ENCODE measurements at regions not wholly inside any gene's neighbourhood (a gene's known extent, or its start where the extent isn't known, plus 50 kb on each side); places are given as distances from the start of the nearest gene placed in this dataset.

- Histone ChIP-seq H3K4me3 (ENCODE audit: low read length in 2 of 2) (no peak overlapping the region), H3K36me3 (ENCODE audit: control insufficient read depth in 1 of 2, insufficient read depth in 2 of 2, low read length in 1 of 2) (no peaks in the 10 kb centered on the region), H3K27ac (ENCODE audit: low read depth in 1 of 2, low read length in 2 of 2) (no peak overlapping the region), H3K27me3 (ENCODE audit: control insufficient read depth in 1 of 2, insufficient read depth in 2 of 2, low read length in 1 of 2) (no peaks in the 10 kb centered on the region), H3K4me1 (ENCODE audit: control insufficient read depth in 1 of 2, insufficient read depth in 2 of 2, low read length in 2 of 2) (no peaks in the 10 kb centered on the region), H3K9me3 (ENCODE audit: control insufficient read depth, low read length) (no peaks in the 10 kb centered on the region)
- no peak for DNase-seq
- ATAC-seq (ENCODE audit: low FRiP score) = no peak
- intact Hi-C loops (cut with DNase I) = no loop called here
- WGBS, 2 donors = 73 to 76% methylated on average over 4 of the region's 4 CpGs
Measured at GRCh38 chr5:61800450-61800849, 468.4 kb downstream of the ZSWIM6 start.

GRCh38 chr5:61801174-61801573 lies 469.1 kb downstream of the ZSWIM6 start:
- Histone ChIP-seq H3K27me3 (ENCODE audit: control insufficient read depth in 1 of 2, insufficient read depth in 2 of 2, low read length in 1 of 2) (no peaks in the 10 kb centered on the region), H3K27ac (ENCODE audit: low read depth in 1 of 2, low read length in 2 of 2) (no peak overlapping the region), H3K4me1 (ENCODE audit: control insufficient read depth in 1 of 2, insufficient read depth in 2 of 2, low read length in 2 of 2) (no peaks in the 10 kb centered on the region), H3K9me3 (ENCODE audit: control insufficient read depth, low read length) (no peaks in the 10 kb centered on the region), H3K36me3 (ENCODE audit: control insufficient read depth in 1 of 2, insufficient read depth in 2 of 2, low read length in 1 of 2) (no peaks in the 10 kb centered on the region), H3K4me3 (ENCODE audit: low read length in 2 of 2) (no peak overlapping the region)
- 63 to 65% methylated on average over 4 of the region's 4 CpGs for WGBS, 2 donors
- ATAC-seq (ENCODE audit: low FRiP score) (no peak), DNase-seq (no peak)
- intact Hi-C loops (cut with DNase I) = no loop called here

DNA sequence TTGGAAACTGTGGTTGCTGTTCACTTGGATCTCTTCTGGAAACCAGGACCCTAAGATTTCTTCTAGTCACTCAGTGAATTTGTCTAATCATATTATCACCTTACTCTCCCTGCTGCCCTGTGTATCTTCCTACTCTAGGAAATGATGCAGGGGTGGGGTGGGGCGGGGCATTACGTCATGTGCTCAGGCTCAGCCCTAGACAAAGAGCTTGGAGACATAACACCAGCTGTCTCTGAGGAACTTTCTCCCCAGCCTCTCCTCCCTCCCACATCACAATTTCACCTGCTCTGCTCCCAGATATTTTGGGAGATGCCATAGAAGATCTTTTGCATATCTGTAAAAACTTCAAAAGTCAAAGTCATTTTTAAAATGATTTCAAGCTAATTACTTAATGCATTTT lies 470.4 kb downstream of the ZSWIM6 start:
- H3K4me3 ChIP-seq (ENCODE audit: low read length in 2 of 2) = no peak overlapping the region
- 65 to 75% methylated on average over 2 of the region's 2 CpGs for WGBS, 2 donors
- no peaks in the 10 kb centered on the region for H3K27me3 ChIP-seq (ENCODE audit: control insufficient read depth in 1 of 2, insufficient read depth in 2 of 2, low read length in 1 of 2)
- H3K4me1 ChIP-seq (ENCODE audit: control insufficient read depth in 1 of 2, insufficient read depth in 2 of 2, low read length in 2 of 2) = no peaks in the 10 kb centered on the region
- DNase-seq (no peak), ATAC-seq (ENCODE audit: low FRiP score) (no peak)
- H3K9me3 ChIP-seq (ENCODE audit: control insufficient read depth, low read length) = no peaks in the 10 kb centered on the region
- no peak overlapping the region for H3K27ac ChIP-seq (ENCODE audit: low read depth in 1 of 2, low read length in 2 of 2)
- intact Hi-C loops (cut with DNase I) = no loop called here
- no peaks in the 10 kb centered on the region for H3K36me3 ChIP-seq (ENCODE audit: control insufficient read depth in 1 of 2, insufficient read depth in 2 of 2, low read length in 1 of 2)

GRCh38 chr5:61805101-61805500 lies 473.0 kb downstream of the ZSWIM6 start:
- H3K27me3 ChIP-seq (ENCODE audit: control insufficient read depth in 1 of 2, insufficient read depth in 2 of 2, low read length in 1 of 2) = no peaks in the 10 kb centered on the region
- no peak overlapping the region for H3K4me3 ChIP-seq (ENCODE audit: low read length in 2 of 2)
- intact Hi-C loops (cut with DNase I) = no loop called here
- ATAC-seq (ENCODE audit: low FRiP score) (no peak), DNase-seq (no peak)
- H3K36me3 ChIP-seq (ENCODE audit: control insufficient read depth in 1 of 2, insufficient read depth in 2 of 2, low read length in 1 of 2) = no peaks in the 10 kb centered on the region
- 42 to 52% methylated on average over 5 of the region's 5 CpGs for WGBS, 2 donors
- H3K9me3 ChIP-seq (ENCODE audit: control insufficient read depth, low read length) = no peaks in the 10 kb centered on the region
- H3K4me1 ChIP-seq (ENCODE audit: control insufficient read depth in 1 of 2, insufficient read depth in 2 of 2, low read length in 2 of 2) = peaks cover 0 to 1% of the 10 kb centered on the region in 2 donors
- H3K27ac ChIP-seq (ENCODE audit: low read depth in 1 of 2, low read length in 2 of 2) = no peak overlapping the region

- H3K27ac ChIP-seq (ENCODE audit: low read depth in 1 of 2, low read length in 2 of 2) = no peak overlapping the region
- peaks cover 0 to 1% of the 10 kb centered on the region in 2 donors for H3K4me1 ChIP-seq (ENCODE audit: control insufficient read depth in 1 of 2, insufficient read depth in 2 of 2, low read length in 2 of 2)
- no peaks in the 10 kb centered on the region for H3K36me3 ChIP-seq (ENCODE audit: control insufficient read depth in 1 of 2, insufficient read depth in 2 of 2, low read length in 1 of 2)
- DNase-seq (no peak), ATAC-seq (ENCODE audit: low FRiP score) (no peak)
- intact Hi-C loops (cut with DNase I) = no loop called here
- H3K9me3 ChIP-seq (ENCODE audit: control insufficient read depth, low read length) = no peaks in the 10 kb centered on the region
- 68 to 73% methylated on average over 3 of the region's 3 CpGs for WGBS, 2 donors
- H3K27me3 ChIP-seq (ENCODE audit: control insufficient read depth in 1 of 2, insufficient read depth in 2 of 2, low read length in 1 of 2) = no peaks in the 10 kb centered on the region
- H3K4me3 ChIP-seq (ENCODE audit: low read length in 2 of 2) = no peak overlapping the region
Measured at GRCh38 chr5:61806491-61807020, 474.5 kb downstream of the ZSWIM6 start.

DNA sequence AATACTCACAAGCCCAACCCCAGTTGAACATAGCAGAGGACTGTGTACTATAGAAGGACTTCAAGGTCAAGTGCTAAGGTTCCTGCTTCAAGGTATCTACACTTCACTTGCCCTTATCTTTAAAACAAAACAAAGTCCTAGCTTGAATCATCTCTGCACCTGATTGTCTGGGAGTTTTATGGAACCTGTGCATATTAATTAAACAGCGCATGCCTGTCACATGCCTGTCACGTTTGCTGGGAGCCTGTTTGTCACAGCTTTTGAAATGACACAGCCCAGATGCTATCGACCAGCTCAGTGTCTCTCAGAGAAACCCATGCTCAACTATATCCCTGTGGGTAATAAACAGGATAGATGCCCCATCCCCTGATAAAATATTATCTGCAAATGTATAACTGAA lies 476.0 kb downstream of the ZSWIM6 start:
- H3K9me3 ChIP-seq (ENCODE audit: control insufficient read depth, low read length) = no peaks in the 10 kb centered on the region
- no peak overlapping the region for H3K4me3 ChIP-seq (ENCODE audit: low read length in 2 of 2)
- H3K36me3 ChIP-seq (ENCODE audit: control insufficient read depth in 1 of 2, insufficient read depth in 2 of 2, low read length in 1 of 2) = no peaks in the 10 kb centered on the region
- WGBS, 2 donors = 70 to 83% methylated on average over 3 of the region's 3 CpGs
- peaks cover 0 to 1% of the 10 kb centered on the region in 2 donors for H3K4me1 ChIP-seq (ENCODE audit: control insufficient read depth in 1 of 2, insufficient read depth in 2 of 2, low read length in 2 of 2)
- DNase-seq (no peak), ATAC-seq (ENCODE audit: low FRiP score) (no peak)
- no peaks in the 10 kb centered on the region for H3K27me3 ChIP-seq (ENCODE audit: control insufficient read depth in 1 of 2, insufficient read depth in 2 of 2, low read length in 1 of 2)
- intact Hi-C loops (cut with DNase I) = no loop called here
- H3K27ac ChIP-seq (ENCODE audit: low read depth in 1 of 2, low read length in 2 of 2) = no peak overlapping the region

GRCh38 chr5:61808909-61809308 lies 476.9 kb downstream of the ZSWIM6 start:
- H3K4me3 ChIP-seq (ENCODE audit: low read length in 2 of 2) = no peak overlapping the region
- H3K9me3 ChIP-seq (ENCODE audit: control insufficient read depth, low read length) = no peaks in the 10 kb centered on the region
- DNase-seq (no peak), ATAC-seq (ENCODE audit: low FRiP score) (no peak)
- 89% methylated on average over 9 of the region's 9 CpGs for WGBS, 2 donors
- no peaks in the 10 kb centered on the region for H3K27me3 ChIP-seq (ENCODE audit: control insufficient read depth in 1 of 2, insufficient read depth in 2 of 2, low read length in 1 of 2)
- no peaks in the 10 kb centered on the region for H3K36me3 ChIP-seq (ENCODE audit: control insufficient read depth in 1 of 2, insufficient read depth in 2 of 2, low read length in 1 of 2)
- intact Hi-C loops (cut with DNase I) = no loop called here
- H3K4me1 ChIP-seq (ENCODE audit: control insufficient read depth in 1 of 2, insufficient read depth in 2 of 2, low read length in 2 of 2) = peaks cover 0 to 1% of the 10 kb centered on the region in 2 donors
- no peak overlapping the region for H3K27ac ChIP-seq (ENCODE audit: low read depth in 1 of 2, low read length in 2 of 2)

GRCh38 chr5:61809651-61810050 lies 477.6 kb downstream of the ZSWIM6 start:
- H3K36me3 ChIP-seq (ENCODE audit: control insufficient read depth in 1 of 2, insufficient read depth in 2 of 2, low read length in 1 of 2) = no peaks in the 10 kb centered on the region
- H3K4me1 ChIP-seq (ENCODE audit: control insufficient read depth in 1 of 2, insufficient read depth in 2 of 2, low read length in 2 of 2) = peaks cover 0 to 1% of the 10 kb centered on the region in 2 donors
- H3K27me3 ChIP-seq (ENCODE audit: control insufficient read depth in 1 of 2, insufficient read depth in 2 of 2, low read length in 1 of 2) = no peaks in the 10 kb centered on the region
- DNase-seq (no peak), ATAC-seq (ENCODE audit: low FRiP score) (no peak)
- no peak overlapping the region for H3K4me3 ChIP-seq (ENCODE audit: low read length in 2 of 2)
- no peak overlapping the region for H3K27ac ChIP-seq (ENCODE audit: low read depth in 1 of 2, low read length in 2 of 2)
- WGBS, 2 donors = 74 to 76% methylated on average over 4 of the region's 4 CpGs
- intact Hi-C loops (cut with DNase I) = no loop called here
- H3K9me3 ChIP-seq (ENCODE audit: control insufficient read depth, low read length) = no peaks in the 10 kb centered on the region

GRCh38 chr5:61811052-61811451 lies 479.0 kb downstream of the ZSWIM6 start:
- H3K9me3 ChIP-seq (ENCODE audit: control insufficient read depth, low read length) = no peaks in the 10 kb centered on the region

More at GRCh38 chr5:61811052-61811451, 479.0 kb downstream of the ZSWIM6 start:
- Histone ChIP-seq H3K27me3 (ENCODE audit: control insufficient read depth in 1 of 2, insufficient read depth in 2 of 2, low read length in 1 of 2) (no peaks in the 10 kb centered on the region), H3K36me3 (ENCODE audit: control insufficient read depth in 1 of 2, insufficient read depth in 2 of 2, low read length in 1 of 2) (no peaks in the 10 kb centered on the region), H3K27ac (ENCODE audit: low read depth in 1 of 2, low read length in 2 of 2) (no peak overlapping the region), H3K4me3 (ENCODE audit: low read length in 2 of 2) (no peak overlapping the region), H3K4me1 (ENCODE audit: control insufficient read depth in 1 of 2, insufficient read depth in 2 of 2, low read length in 2 of 2) (peaks cover 0 to 1% of the 10 kb centered on the region in 2 donors)
- ATAC-seq (ENCODE audit: low FRiP score) (no peak), DNase-seq (no peak)
- intact Hi-C loops (cut with DNase I) = no loop called here
- WGBS, 2 donors = 60 to 83% methylated on average over 1 of the region's 1 CpG
